ENCODE measurements at regions not wholly inside any gene's neighbourhood (a gene's known extent, or its start where the extent isn't known, plus 50 kb on each side); places are given as distances from the start of the nearest gene placed in this dataset.

DNA sequence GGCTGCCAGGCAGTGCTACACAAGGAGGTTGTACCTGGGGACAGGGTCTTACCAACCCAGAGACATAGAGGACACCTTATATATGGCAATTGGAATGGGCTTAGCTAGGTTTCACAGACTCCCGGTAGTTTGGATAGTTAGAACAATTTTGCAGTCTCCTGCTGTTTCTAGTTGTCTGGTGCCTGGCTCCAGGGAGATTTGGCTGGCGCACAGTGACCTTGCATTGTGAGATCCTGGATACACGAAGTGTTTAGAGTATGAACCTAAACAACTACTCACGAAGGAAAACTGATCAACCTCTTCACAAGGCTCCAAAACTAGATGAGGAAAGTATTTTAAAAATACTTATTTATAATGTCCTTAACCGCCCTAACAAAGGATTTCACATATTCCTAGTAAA, 614.7 kb downstream of the FAM181B start:
- no peak overlapping the region for H3T11ph ChIP-seq (ENCODE audit: low read length)
- no peak overlapping the region for H2BK20ac ChIP-seq (ENCODE audit: low read depth, low read length, poor library complexity, severe bottlenecking)
- H3K79me2 ChIP-seq (ENCODE audit: insufficient read depth, low read length) = no peaks in the 10 kb centered on the region
- Mint-ChIP-seq H3K9me3 (no peaks in the 10 kb centered on the region), H3K36me3 (ENCODE audit: insufficient read depth in 1 of 3, low read depth in 3 of 3) (no peaks in the 10 kb centered on the region; a peak in 1 of 7 replicates), H3K27me3 (ENCODE audit: low read depth) (peaks cover 13% of the 10 kb centered on the region), H3K4me1 (peaks cover 8 to 11% of the 10 kb centered on the region in 2 experiments), H3K4me3 (no peak overlapping the region), H3K27ac (no peak overlapping the region)
- H2AFZ ChIP-seq (ENCODE audit: low read length) = no peak overlapping the region
- no peak for TF ChIP-seq CTCF (conservative IDR thresholded peaks at IDR 0.05)
- no peak overlapping the region for H2BK120ac ChIP-seq (ENCODE audit: low read depth, low read length, poor library complexity, severe bottlenecking)
- no peak for DNase-seq
- H3K79me1 ChIP-seq (ENCODE audit: insufficient read depth, low read depth, low read length, poor library complexity, severe bottlenecking) = no peaks in the 10 kb centered on the region
- no peak overlapping the region for H3K4me2 ChIP-seq (ENCODE audit: insufficient read depth, insufficient read length, low read length)
- no peak overlapping the region for H4K8ac ChIP-seq (replicated peaks; ENCODE audit: insufficient read length, low read depth, low read length)
- H3K27ac ChIP-seq (ENCODE audit: insufficient read length, low read depth, low read length) = no peak overlapping the region
- no peak overlapping the region for H2BK5ac ChIP-seq (ENCODE audit: insufficient read length, low read length)
- no peaks in the 10 kb centered on the region for H3K23me2 ChIP-seq (ENCODE audit: insufficient read length, low read depth, low read length, poor library complexity, severe bottlenecking)
- H3K18ac ChIP-seq (ENCODE audit: insufficient read length, low read depth, low read length) = no peak overlapping the region
- H4K20me1 ChIP-seq (ENCODE audit: control insufficient read depth, insufficient read depth, insufficient read length) = no peaks in the 10 kb centered on the region
- no peak overlapping the region for H3K23ac ChIP-seq (ENCODE audit: insufficient read length, low read depth, low read length)
- H3K4ac ChIP-seq (ENCODE audit: low read depth, low read length) = no peak overlapping the region
- no peak overlapping the region for H3K9ac ChIP-seq (ENCODE audit: extremely low read depth, insufficient read length, low read length)
- no peak overlapping the region for H3K14ac ChIP-seq (ENCODE audit: insufficient read depth, low read length)
- no peak overlapping the region for H2AK5ac ChIP-seq (ENCODE audit: insufficient read length, low read length)
- H3K4me1 ChIP-seq (ENCODE audit: insufficient read depth, low read length) = no peaks in the 10 kb centered on the region
- H2BK12ac ChIP-seq (ENCODE audit: insufficient read length, low read depth, low read length) = no peak overlapping the region
- no CpG with 5 or more reads among the region's 5 CpGs for WGBS (ENCODE audit: extremely low coverage, insufficient read length, low lambda C conversion rate)
- no peak overlapping the region for H3K56ac ChIP-seq (ENCODE audit: insufficient read length, low read depth, low read length)
- no peak overlapping the region for H2BK15ac ChIP-seq (ENCODE audit: low read depth, low read length)
- H3K27me3 ChIP-seq (ENCODE audit: insufficient read depth, low read length) = no peaks in the 10 kb centered on the region
- no peak overlapping the region for H4K5ac ChIP-seq (ENCODE audit: insufficient read length, low read depth, low read length)
- H3K9me3 ChIP-seq (ENCODE audit: control insufficient read depth, low read depth, low read length) = no peaks in the 10 kb centered on the region
- H4K91ac ChIP-seq (ENCODE audit: insufficient read length, low read depth, low read length) = no peak overlapping the region

Measured in H9 (cell line).